GM18870 (cell line): ENCODE measurements at regions not wholly inside any gene's neighbourhood (a gene's known extent, or its start where the extent isn't known, plus 50 kb on each side); places are given as distances from the start of the nearest gene placed in this dataset.
"Not testable (repeated sequence)": the region's sequence is repeated elsewhere in the genome, so short reads cannot be mapped to it uniquely, and the experiment has no call there.

Source experiments
- ATAC-seq: cut with Tn5 transposase; IDR thresholded peaks from one replicate; pipeline ENCODE4 v1.9.1; 2021; ENCODE audit warnings: moderate library complexity; ENCODE audit not compliant: unreplicated experiment

DNA sequence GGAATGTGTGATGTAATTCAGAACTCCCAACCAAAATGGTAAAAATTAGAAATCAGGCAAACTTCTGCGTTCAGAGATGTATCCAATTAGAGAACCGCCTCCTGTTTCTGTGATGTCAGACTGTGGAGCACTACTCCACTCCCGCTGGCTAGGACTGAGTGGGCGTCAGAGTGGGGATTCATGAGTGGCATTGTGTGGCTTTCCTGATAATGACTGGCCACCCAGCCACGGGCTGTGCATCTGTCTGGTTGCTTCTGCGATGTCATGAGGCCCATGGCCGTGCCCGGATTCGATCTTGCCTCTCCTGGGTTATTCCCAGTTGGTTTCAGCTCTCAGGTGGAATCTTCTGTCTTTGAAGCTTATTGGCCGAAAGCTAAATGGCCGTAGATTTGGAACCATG lies 87.1 kb upstream of the KCNA1 start:
- ATAC-seq: no peak

DNA sequence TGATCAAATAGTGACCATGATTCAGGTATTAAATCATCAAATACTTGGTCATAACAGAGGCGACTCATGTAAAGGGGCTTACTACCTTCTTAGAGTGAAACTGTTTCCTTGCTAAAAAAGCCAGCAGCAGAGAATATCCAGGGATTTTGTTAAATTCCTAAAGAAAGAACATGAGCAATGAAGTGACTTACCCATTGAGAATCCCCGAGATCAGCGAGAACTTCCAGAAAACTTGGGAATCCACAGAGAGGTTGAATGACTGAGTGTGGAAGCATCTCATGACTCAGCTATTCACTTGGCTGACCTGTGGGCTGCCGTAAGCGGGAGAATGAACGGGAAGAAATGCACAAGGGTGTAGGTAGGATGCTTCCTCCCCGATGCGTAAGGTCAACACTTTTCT lies 85.3 kb upstream of the KCNA1 start:
- ATAC-seq: no peak

DNA sequence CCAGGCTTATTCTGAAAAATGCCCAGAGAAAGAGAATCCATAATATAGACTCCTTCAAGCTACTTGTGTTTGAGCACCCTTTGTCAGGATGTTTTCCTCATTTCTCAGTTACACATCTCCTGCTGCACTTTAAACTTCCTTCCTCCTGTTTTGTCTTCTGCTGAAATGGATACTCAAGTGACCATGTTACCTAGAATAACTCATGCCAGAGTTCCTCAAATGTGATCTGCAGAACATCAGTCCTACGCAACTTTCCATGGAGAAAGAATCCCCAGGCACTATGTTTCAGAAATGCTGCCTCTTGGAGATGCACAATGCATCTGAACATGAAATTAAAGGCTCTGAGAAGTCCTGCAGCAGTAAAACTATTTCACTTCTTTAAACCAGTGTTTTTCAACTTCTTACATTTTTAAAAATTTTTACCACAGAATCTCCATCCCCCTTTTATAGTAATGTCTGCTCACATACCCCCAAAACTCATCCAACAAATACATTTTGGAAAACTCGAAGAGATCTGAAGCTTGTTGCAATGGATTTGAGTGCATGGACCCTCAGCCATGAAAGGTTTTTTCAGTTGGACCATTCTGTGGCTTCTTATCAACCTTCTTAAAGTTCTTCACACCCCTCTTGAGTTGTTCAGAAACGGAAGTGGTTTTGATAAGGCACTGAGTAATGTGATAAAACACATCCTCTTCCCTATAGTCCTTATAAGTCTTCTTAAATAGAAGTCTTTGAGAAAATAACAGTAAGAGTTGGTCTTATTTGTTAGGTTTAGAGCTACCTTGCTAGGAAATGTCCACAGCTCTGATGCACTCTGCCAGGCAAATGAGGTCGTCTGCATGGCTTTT lies 84.5 kb upstream of the KCNA1 start:
- ATAC-seq: no peak

DNA sequence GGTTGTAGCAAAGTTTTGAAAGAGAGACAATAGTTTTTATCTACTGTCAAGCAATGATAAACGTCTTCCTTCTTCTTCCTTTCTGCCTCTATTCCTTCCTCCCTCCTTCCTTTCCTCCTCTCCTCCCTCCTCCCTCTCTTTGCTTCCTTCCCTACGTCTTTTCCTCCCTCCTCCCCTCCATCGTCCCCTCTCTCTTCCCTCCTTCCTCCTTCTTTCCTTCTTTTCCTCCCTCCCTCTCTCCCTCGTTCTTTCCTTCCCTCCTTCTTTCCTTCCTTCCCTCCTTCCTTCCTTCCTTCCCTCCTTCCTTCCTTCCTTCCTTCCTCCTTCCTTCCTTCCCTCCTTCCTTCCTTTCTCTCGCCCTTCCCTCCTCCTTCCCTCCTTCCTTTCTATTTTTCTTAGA lies 82.8 kb upstream of the KCNA1 start:
- no peak for ATAC-seq

DNA sequence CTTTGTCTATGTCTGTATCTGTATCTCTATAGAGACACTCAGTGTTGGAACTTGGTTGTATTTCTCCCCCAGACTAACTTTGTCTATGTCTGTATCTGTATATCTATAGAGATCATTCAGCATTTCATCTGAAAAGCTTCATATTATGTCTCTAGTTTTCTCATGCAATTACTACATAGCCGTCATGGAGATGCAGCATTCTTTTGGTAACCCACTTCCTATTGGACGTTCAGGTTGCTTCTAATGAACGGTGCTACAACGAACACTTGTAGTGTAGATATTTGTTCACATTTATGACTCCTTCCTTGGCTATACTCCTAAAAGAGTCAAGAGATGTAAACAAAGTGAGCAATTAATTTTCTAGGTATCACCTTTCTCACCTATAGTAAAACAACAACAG lies 81.5 kb upstream of the KCNA1 start:
- ATAC-seq: no peak

DNA sequence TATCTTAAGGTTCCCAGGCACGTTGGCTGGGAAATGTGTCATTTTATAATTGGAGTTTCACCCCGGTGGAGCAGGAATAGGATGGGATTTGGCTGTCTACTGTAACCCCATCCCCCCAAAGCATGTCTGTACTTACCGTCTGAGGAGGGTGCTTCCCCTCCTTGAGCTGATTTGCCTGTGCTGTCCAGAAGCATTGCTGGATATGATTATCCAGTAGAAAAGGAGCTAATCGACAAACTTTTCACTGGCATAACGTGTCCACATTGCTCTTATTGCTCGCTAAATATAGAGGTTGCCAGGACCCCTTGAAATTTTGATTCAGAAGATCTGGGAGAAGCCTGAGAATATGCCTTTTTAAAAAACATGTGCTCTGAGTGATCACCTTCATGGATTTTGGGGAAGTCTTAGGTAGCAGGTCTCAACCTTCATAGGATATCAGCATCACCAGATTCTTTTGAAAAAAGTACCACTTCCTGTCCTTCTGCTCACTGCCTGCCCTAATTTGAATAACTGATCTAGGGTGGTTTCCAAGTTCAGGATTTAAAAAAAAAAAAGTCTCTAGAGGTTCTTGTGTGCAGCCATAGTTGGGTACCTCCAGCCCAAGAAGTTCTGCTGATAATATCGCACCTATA lies 80.4 kb upstream of the KCNA1 start:
- ATAC-seq: peak; percentile 74

DNA sequence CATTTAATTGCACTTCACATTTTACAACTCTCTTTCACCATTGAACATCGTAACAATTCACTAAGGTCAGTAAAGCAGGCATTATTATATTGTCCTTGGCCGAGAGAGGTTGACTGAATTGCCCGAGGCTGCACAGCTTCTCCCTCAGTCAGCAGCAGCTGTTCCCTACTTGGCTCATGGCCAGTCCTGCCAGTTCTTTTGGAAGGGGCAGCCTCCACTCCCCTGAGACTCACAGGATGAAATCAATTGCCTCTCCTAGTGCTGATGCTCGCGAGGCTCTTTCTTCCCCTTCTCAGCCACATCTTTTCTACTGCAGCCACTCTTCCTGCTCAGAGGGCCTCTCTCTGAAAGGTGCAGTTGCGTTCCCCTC lies 79.9 kb upstream of the KCNA1 start:
- ATAC-seq: no peak

DNA sequence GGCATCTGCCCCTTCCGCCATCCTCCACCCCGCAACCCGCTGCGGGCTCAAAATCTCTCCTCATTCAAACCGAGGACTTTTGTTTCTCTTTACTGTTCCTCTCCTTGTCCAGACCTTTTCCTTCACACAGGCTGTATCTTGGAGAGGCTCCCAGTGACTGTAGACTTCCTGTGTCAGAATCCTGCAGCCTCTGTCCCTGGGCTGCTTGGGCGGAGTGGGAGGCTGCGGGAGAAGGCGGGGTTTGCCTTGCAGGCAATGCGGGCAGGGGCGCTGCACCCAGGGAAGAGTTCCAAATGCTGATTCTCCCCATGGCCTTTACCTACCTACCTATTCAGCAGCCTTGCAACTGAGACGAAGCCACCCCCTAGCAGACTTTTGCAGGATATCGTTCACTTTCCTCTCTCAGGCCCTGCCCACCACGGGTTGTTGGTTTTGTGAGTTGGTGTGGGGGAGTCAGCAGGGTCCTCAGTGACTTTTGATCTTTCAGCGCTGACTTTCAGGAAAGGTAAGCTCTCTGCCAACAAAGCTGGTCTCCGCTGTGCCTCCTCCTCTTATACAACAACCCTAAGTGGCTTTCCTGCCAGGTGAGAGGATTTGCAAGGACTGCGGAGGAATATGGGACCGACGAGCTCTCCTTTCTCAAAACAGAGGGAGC lies 79.0 kb upstream of the KCNA1 start:
- ATAC-seq: no peak

DNA sequence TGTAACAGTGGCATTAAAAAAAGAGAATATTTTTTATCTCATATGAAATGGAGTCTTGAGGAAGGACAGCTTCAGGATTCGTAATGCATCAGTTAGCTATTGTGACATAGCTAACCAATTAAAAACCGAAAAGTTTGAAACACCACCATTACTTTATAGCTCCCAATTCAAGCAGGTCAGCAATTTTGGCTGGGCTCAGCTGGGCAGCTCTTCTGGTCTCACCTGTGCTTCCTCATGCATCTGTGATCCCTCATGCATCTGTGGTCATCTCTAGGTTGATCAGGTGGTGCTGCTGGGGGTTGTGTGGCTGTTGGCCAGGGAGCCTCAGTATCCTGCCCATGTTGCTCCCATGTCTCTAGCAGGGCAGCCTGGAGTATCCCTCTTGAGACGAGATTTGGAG lies 76.7 kb upstream of the KCNA1 start:
- no peak for ATAC-seq

DNA sequence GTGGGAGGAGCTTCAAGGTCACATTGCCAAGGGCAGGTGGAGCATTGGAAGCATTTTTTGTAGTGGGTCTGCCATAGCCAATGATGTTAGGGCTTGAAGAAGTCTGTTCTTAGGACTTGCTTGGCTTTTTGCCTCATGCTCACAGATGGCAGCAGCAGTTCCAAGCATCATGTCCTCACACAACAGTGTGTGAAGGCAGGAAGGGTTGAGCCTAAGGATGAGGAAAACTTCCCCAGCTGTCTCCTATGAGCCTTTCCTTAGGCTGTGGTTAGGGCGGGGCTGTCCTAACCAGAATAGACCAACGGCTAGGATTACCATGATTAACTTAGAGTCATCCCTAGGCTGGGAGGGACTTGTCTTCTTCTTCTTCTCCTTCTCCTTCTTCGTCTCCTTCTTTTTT lies 76.2 kb upstream of the KCNA1 start:
- ATAC-seq: no peak

DNA sequence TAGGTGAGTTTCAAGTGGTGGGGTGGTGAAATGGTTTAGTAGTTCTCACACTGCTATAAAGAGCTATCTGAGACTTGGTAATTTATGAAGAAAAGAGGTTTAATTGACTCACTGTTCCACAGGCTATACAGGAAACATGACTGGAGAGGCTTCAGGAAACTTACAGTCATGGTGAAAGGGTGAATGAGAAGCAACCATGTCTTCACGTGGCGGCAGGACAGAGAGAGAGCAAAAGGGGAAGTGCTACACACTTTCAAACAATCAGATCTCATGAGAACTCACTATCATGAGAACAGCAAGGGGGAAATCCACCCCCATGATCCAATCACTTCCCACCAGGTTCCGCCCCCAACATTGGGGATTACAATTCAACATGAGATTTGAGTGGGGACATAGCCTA lies 67.3 kb upstream of the KCNA1 start:
- not testable (repeated sequence) for ATAC-seq

DNA sequence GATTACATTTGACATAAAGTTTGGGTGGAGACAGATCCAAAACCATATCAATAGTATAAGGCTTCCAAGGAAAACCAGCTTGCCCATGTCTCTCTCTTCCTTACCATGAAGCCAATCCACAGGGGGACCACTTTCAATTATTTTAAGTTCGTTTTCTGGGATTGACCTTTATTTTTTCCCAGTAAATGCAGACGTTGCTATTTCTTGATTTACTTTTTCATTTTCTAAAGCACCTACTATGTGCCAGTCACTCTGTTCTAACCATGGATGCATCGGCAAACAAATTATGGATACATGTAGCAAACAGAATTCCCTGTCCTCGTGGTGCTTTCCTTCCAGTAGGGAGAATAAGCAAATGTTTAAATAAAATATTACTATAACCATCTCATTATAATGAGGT lies 65.8 kb upstream of the KCNA1 start:
- ATAC-seq: no peak

DNA sequence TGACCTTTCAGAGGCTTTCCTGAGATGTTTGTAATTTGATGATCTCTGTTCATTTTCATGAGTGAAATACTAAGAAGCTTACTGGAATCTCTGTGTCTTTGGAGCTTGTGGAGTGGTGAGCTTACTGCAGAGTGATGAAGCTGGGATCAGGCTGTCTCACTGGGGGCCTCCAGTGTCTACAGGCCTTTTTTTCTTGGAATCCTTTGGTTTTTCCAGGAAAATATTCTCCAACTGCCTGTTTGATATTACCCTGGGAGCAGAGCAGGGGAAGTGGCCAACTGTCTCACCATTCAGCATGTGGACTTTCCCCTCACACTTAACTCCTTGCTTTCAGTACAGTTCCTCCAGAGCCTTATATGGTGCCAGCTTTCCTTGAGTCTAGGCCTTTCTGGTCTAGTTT lies 62.0 kb upstream of the KCNA1 start:
- ATAC-seq: no peak

DNA sequence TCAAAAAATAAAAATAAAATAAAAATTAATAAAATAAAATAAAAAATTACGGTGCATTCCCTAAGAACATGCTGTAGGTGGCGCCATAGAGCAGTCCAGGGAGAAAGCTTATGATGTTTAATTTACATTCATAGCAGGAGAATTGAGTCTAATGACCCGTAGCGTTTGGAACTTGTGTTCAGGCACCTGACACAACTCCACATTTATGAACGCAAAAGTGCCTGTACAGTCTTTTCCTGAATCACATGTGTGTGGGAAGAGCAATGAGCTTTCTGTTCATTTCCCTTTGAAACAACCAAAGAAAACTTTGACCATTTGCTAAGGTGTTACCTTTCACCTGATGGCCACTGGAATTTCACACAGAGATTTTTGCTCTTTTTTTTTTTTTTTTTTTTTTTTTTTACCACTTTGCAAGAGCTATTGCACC lies 60.6 kb upstream of the KCNA1 start:
- no peak for ATAC-seq

DNA sequence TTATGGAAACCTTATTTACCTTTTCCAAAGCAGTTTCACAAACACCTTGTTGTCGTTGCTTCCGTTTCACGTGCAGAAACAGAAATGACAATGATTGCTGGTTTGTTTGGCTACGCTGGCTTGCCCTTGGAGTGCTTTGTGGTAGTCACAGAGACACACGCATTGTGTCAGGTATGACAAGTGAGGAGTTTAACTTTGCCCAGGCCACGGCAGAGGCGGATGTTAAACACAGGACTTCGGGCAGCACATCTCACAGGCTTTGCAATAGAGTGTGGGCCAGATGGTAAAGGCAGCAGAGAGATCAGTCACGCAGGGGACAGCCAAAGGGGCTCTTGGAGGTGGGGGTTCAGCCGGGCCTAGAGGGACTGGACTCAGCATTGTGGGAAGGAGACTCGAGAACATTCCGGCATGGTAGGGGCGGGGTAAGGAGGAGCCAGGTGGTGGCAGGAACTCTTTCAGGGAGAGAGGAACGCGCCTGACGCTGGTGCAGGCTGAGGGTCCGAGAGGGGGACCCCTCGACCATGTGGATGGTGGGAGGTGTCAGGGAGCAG lies 59.8 kb upstream of the KCNA1 start:
- ATAC-seq: no peak

DNA sequence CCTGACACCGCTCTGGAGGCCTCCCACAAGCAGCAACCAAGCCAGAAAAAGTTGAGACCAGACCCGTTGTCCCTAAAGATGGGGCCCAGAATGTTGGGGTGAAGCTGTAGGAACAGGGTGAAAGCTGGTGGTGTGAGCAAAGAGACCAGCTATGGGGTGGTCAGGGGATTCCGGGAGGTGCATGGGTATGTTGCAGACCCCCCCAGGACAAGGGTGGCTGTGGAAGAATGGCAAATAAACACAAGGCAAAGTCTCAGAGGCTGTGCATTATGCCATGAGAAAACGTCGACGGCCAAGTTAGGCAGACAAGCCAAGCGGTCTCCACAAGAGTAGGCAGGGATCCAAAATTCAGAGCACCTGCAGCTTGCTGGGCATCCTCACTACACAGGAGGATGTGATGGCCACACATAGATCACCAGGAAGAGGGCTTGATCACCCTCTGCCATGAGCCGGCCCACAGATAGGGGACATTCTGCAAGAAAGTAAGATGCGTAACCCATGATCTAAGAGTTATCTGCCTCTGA lies 58.8 kb upstream of the KCNA1 start:
- no peak for ATAC-seq

DNA sequence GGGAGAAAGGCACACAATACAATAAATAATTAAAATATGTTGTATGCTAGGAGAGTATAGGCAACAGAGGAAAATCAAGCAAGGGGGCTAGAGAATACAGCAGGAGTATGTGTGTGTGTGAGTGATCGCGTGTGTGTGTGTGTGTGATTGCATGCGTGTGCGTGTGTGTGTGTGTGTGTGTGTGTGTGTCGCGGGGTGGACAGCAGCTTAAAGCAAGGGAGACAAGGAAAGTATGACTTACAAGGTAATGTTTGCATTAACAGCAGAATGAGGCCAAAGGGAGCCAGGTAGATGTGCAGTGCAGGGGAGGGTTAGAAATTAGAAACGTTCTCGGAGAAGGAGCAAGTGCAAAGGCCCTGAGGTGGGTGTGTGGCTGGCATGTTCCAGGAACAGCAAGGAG lies 57.4 kb upstream of the KCNA1 start:
- ATAC-seq: no peak

DNA sequence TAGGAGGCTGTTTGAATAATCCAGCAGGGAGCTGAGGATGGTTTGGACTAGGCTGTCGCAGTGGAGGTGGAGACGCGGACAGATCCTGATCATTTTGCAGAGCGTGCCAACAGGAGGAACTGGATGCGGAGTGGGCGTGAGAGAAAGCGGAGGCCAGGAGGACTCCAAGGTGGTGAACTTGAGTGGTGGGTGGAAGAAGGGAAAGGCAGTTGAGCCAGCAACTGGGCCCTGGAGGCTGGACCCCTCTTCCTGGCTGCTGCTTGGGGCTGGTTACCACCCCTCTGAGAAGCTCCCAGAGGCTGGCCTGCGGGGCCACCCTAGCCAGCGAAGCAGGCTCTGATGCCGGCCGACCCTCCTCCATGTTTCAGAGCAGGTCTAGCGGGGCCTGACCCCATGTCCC lies 56.8 kb upstream of the KCNA1 start:
- no peak for ATAC-seq

DNA sequence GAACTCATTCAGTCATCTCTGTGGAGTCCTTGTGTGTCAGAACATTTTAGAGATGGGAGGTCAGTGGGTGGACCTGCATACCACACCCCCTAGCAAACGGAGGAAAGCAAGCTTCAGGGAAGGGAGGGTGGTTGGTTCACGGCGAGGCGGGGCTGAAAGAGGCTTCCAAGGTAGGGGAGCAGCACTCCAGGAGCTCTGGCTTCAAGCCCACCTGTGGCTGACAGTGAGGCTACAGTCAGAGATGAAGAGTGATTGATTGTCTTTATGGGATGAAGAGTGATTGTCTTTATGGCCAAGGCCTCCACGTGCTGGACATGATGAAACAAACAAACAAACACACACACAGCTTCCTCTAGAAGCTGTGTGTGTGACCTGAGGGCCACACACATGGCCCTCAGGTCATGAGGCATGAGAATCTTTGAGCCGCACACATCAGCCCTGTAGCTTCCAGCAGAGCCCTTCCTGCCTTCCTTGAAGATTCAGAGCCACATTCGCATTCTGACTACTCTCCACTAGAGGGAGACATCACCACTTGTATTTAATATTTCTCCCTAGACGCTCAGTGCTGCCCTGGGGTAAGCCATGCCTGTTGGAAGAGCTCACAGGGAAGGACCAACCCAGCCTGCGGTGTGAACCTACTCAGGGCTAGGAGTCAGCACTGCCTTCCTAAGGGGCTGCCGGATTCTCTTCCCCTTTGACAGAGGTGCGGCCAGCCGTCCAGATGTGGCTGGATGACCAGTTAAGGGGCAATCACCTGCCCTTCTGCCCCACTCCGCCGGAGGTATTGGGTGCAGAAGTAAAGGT lies 54.4 kb upstream of the KCNA1 start:
- ATAC-seq: no peak

DNA sequence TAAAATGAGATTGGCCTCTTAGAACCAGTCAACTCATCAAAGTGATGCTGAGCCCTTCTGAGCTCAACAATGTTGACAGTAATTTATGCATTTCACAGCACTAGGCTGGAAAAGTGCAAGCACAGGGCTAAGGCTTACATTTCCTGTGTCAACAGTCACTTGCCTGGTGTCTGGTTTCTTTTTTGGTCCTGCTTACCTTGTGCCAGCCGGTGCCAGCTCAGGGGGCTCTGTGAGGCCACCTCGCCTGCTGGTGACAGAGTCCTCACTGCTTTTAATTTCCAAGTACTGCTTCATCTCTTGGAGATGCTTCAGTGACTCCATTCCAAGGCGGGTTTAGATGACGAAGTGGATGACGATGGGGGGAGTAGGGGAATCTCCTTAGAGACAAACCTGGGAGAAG lies 53.1 kb upstream of the KCNA1 start:
- no peak for ATAC-seq
